CD14-positive monocyte (primary cell): ENCODE measurements at regions not wholly inside any gene's neighbourhood (a gene's known extent, or its start where the extent isn't known, plus 50 kb on each side); places are given as distances from the start of the nearest gene placed in this dataset.
A peak's percentile ranks its signal among the peaks of the same experiment; 100 is the strongest.

Source experiments
- DNase-seq, 3 donors: peaks; one replicate each; pipeline ENCODE4 v3.0.0-alpha.2; 2011 to 2022
- H2AFZ ChIP-seq: 2 replicates; pipeline ENCODE4 v1.6.0; 2012; ENCODE audit warnings: mild to moderate bottlenecking, low read depth, low read length, inconsistent platforms; ENCODE audit not compliant: insufficient read depth, poor library complexity, severe bottlenecking
- H3K27ac ChIP-seq, 2 donors: 1 replicate in 1 of 2; 2 replicates in 1 of 2; pipeline ENCODE4 v1.5.1; 2012 to 2013; ENCODE audit warnings: low read length in 2 of 2, control low read depth in 1 of 2, inconsistent platforms in 1 of 2, low read depth in 1 of 2, mild to moderate bottlenecking in 1 of 2
- H3K27me3 ChIP-seq, 2 donors: one replicate each; pipeline versions ENCODE4 v1.6.0 to v1.6.1; 2011 to 2013; ENCODE audit warnings: low read length in 2 of 2; ENCODE audit not compliant: control insufficient read depth in 2 of 2, insufficient read depth in 2 of 2
- H3K36me3 ChIP-seq, 2 donors: replicated peaks in 1 of 2; 1 replicate in 1 of 2; 2 replicates in 1 of 2; pipeline versions ENCODE4 v1.5.1 to v1.6.1; 2012 to 2013; ENCODE audit warnings: low read length in 2 of 2, control low read depth in 1 of 2, inconsistent platforms in 1 of 2, mild to moderate bottlenecking in 1 of 2; ENCODE audit not compliant: insufficient read depth in 2 of 2, control insufficient read depth in 1 of 2
- H3K4me1 ChIP-seq, 2 donors: 1 replicate in 1 of 2; 2 replicates in 1 of 2; pipeline versions ENCODE4 v1.5.1 to v1.6.1; 2012 to 2013; ENCODE audit warnings: low read length in 2 of 2, control low read depth in 1 of 2, inconsistent platforms in 1 of 2, mild to moderate bottlenecking in 1 of 2, moderate library complexity in 1 of 2; ENCODE audit not compliant: insufficient read depth in 2 of 2, control insufficient read depth in 1 of 2
- H3K4me2 ChIP-seq: replicated peaks from 2 replicates; pipeline ENCODE3; 2012; ENCODE audit warnings: low read length, moderate library complexity, mild to moderate bottlenecking; ENCODE audit not compliant: poor library complexity, severe bottlenecking; ENCODE audit errors: extremely low read depth
- H3K4me3 ChIP-seq, 3 experiments: fragments of 200-600 bp in 1 of 3; sonication (generic) in 1 of 3; replicated peaks in 1 of 3; 1 replicate in 2 of 3; 2 replicates in 1 of 3; pipeline ENCODE4 v1.5.1; 2011 to 2013; ENCODE audit warnings: low read length in 3 of 3, mild to moderate bottlenecking in 3 of 3, control low read depth in 2 of 3, low read depth in 2 of 3, inconsistent platforms in 1 of 3, moderate library complexity in 1 of 3
- H3K79me2 ChIP-seq: 2 replicates; pipeline ENCODE4 v1.6.0; 2012; ENCODE audit warnings: mild to moderate bottlenecking, control low read depth, inconsistent platforms, low read length, moderate library complexity; ENCODE audit not compliant: insufficient read depth
- H3K9ac ChIP-seq: 2 replicates; pipeline ENCODE4 v1.6.0; 2017; ENCODE audit warnings: low read length, mild to moderate bottlenecking; ENCODE audit not compliant: insufficient read depth, poor library complexity, severe bottlenecking
- H3K9me3 ChIP-seq, 2 donors: replicated peaks in 1 of 2; 1 replicate in 1 of 2; 2 replicates in 1 of 2; pipeline versions ENCODE4 v1.5.1 to v1.6.1; 2012 to 2013; ENCODE audit warnings: low read length in 2 of 2, control low read depth in 1 of 2; ENCODE audit not compliant: control insufficient read depth in 1 of 2, insufficient read depth in 1 of 2
- H4K20me1 ChIP-seq: 2 replicates; pipeline ENCODE4 v1.6.0; 2012; ENCODE audit warnings: mild to moderate bottlenecking, low read length, control low read depth, moderate library complexity; ENCODE audit not compliant: insufficient read depth
- H3K27ac Mint-ChIP-seq, 7 donors: one replicate each; pipeline ENCODE4 v1.8.0; 2020; ENCODE audit warnings: mild to moderate bottlenecking in 7 of 7, mixed read lengths in 7 of 7, moderate library complexity in 6 of 7, inconsistent platforms in 2 of 7
- H3K27me3 Mint-ChIP-seq, 3 donors: one replicate each; pipeline ENCODE4 v1.8.0; 2021 to 2022; ENCODE audit warnings: low read depth in 3 of 3, mild to moderate bottlenecking in 3 of 3, mixed read lengths in 3 of 3, moderate library complexity in 3 of 3, inconsistent platforms in 1 of 3
- H3K36me3 Mint-ChIP-seq, 2 donors: one replicate each; pipeline ENCODE4 v1.8.0; 2020; ENCODE audit warnings: mixed read lengths in 2 of 2, inconsistent platforms in 1 of 2, mild to moderate bottlenecking in 1 of 2
- H3K4me1 Mint-ChIP-seq: one replicate; pipeline ENCODE4 v1.8.0; 2020; ENCODE audit warnings: mild to moderate bottlenecking, mixed read lengths
- H3K4me3 Mint-ChIP-seq, 2 donors: one replicate each; pipeline ENCODE4 v1.8.0; 2020; ENCODE audit warnings: mild to moderate bottlenecking in 2 of 2, mixed read lengths in 2 of 2, moderate library complexity in 1 of 2
- H3K9me3 Mint-ChIP-seq, 7 donors: one replicate each; pipeline ENCODE4 v1.8.0; 2020 to 2022; ENCODE audit warnings: mixed read lengths in 7 of 7, mild to moderate bottlenecking in 6 of 7, moderate library complexity in 6 of 7, inconsistent platforms in 2 of 7
- CTCF ChIP-seq: fragments of 200-600 bp; IDR thresholded peaks from one replicate; pipeline ENCODE4 v1.8.0; 2022; ENCODE audit warnings: antibody characterized with exemption, mild to moderate bottlenecking
- WGBS: methylation state at CpG from one replicate; pipeline ENCODE4 v1.1.5; 2013; ENCODE audit warnings: missing lambda C conversion rate; ENCODE audit not compliant: insufficient coverage; 5-methylcytosine and 5-hydroxymethylcytosine counted together
- intact Hi-C, 2 donors: fragments of 100-400 bp; cut with micrococcal nuclease; formaldehyde crosslinking; loops; one replicate each; pipeline versions ENCODE4 v1.15.0 to v1.15.1; 2023

DNA sequence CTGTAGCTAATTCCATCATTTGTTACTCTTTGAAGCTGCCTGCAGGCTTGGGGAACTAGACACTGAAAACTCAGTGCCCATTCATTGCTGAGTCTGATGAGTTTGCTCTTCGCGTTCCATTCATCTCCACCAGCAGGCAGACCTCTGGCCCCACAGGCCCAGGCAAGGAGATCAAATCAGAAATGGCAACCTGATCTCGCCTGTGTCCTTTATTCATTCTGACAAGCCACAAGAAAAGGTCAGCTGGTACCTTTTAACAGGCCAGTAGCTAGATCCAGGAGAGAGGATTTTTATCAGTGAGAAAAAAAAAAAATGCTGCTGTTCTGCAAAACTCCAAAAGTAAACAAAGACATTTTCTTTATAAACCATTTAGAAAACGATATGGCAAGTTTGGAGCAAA is 742.5 kb downstream of the ETS1 start:
- no peak overlapping the region for H2AFZ ChIP-seq
- no peak overlapping the region for H3K27ac ChIP-seq
- Mint-ChIP-seq H3K36me3 (no peaks in the 10 kb centered on the region), H3K9me3 (no peaks in the 10 kb centered on the region), H3K4me1 (no peaks in the 10 kb centered on the region), H3K27me3 (peaks cover 0 to 2% (median 0%) of the 10 kb centered on the region in 3 donors), H3K27ac (no peak overlapping the region), H3K4me3 (no peak overlapping the region)
- H3K4me1 ChIP-seq: no peaks in the 10 kb centered on the region
- intact Hi-C loops: no loop called here
- no peaks in the 10 kb centered on the region for H3K36me3 ChIP-seq
- H3K79me2 ChIP-seq: no peaks in the 10 kb centered on the region
- WGBS: 79% methylated on average over 3 of the region's 4 CpGs
- TF ChIP-seq CTCF: no peak
- no peak overlapping the region for H3K4me2 ChIP-seq
- DNase-seq: no peak
- H3K4me3 ChIP-seq: no peak overlapping the region
- H4K20me1 ChIP-seq: no peaks in the 10 kb centered on the region
- H3K27me3 ChIP-seq: no peaks in the 10 kb centered on the region
- H3K9me3 ChIP-seq: no peaks in the 10 kb centered on the region
- H3K9ac ChIP-seq: no peak overlapping the region

DNA sequence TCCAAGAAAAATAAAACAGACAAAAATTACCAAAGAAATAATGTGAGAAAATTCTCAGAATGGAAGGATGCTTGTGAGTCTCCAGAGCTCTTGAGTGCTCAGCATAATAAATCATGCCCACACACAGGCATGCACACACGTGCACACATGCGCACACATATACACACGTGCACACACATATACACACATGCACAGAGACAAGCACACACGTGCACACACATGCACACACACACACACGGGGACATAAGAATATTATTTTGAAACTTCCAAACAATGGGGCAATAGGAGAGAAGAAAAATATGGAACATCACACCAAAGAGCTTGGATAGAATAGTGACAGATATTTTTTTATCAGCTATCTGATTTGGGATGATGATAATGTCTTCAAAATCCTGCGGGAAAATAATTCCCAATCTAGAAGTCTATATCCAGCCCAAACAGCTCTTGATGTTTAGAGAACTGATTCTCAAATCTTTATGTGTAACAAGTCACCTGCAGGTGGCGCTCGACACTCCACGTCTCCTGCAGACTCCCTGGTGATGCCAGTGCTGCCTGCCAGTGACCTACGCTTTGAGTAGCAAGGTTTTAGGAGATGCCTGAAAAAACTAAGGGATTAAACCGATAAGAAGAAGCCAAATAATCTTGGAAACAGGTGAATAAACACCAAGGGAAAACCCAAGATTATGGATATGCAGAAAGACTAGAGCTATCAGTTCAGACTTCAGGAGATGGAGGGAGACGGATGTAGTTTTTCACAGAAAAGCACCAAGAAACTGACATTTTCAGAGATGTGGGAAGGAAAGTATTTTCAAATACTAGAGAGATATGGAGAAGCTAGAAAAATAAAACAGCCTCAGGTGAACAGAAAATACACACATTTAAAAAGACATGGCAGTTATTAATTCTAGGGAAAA is 743.6 kb downstream of the ETS1 start:
- no peak overlapping the region for H3K4me3 ChIP-seq
- H3K27me3 Mint-ChIP-seq: peaks cover 0 to 2% (median under 1%) of the 10 kb centered on the region in 3 donors
- no peaks in the 10 kb centered on the region for H3K9me3 ChIP-seq
- no peaks in the 10 kb centered on the region for H3K9me3 Mint-ChIP-seq
- 9% methylated on average over 5 of the region's 12 CpGs for WGBS
- H3K4me1 ChIP-seq: no peaks in the 10 kb centered on the region
- peak; percentile 53 for TF ChIP-seq CTCF
- no peaks in the 10 kb centered on the region for H3K27me3 ChIP-seq
- H3K36me3 Mint-ChIP-seq: no peaks in the 10 kb centered on the region
- no peak for DNase-seq
- H3K4me3 Mint-ChIP-seq: no peak overlapping the region
- H3K4me2 ChIP-seq: no peak overlapping the region
- H3K4me1 Mint-ChIP-seq: no peaks in the 10 kb centered on the region
- H4K20me1 ChIP-seq: no peaks in the 10 kb centered on the region
- no peaks in the 10 kb centered on the region for H3K79me2 ChIP-seq
- no peak overlapping the region for H2AFZ ChIP-seq
- H3K27ac Mint-ChIP-seq: no peak overlapping the region
- intact Hi-C loops: no loop called here
- no peaks in the 10 kb centered on the region for H3K36me3 ChIP-seq
- no peak overlapping the region for H3K27ac ChIP-seq
- H3K9ac ChIP-seq: no peak overlapping the region
